ENCODE measurements at regions not wholly inside any gene's neighbourhood (a gene's known extent, or its start where the extent isn't known, plus 50 kb on each side); places are given as distances from the start of the nearest gene placed in this dataset.

DNA sequence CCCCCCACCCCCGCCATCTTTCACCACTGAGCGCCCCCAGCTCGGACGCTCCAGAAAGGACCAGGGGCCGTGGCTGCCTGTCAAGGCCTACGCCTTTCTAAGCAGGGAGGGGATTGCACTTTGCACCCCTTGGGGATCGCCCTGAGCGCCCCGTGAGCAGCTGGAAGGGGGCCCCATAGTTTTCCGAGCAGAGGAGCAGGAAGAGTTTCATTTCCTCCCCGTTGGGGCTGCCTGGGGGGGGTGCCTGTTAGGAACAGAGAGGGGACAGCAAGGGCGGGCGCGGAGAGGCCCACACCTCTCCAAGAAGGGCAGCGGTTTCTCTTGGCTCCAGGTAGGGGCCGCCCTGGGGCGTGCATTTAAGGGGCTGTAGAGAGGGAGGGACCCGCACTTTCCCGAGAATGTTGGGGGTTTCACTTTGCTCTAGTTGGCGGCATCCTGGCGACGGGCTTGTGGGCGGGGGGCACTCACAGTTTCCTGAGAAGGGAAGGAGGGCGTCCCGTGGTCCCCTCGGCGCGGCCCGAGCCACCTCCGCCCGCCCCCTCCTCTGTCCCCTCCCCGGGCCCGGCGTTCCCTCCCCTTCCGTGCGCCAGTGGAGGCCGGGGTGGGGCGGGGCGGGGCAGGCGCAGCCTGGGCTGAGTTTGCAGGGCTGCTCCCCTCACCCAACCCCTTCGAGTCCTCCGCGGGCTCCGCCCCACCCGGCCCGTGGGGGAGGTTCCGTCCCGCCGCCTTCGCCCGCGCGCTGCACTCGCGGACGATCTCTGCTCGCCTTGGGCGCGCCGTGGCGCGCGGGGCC is 82.3 kb upstream of the CD99 start:
- peak; percentile 27 for DNase-seq (ENCODE audit: low read depth)

DNA sequence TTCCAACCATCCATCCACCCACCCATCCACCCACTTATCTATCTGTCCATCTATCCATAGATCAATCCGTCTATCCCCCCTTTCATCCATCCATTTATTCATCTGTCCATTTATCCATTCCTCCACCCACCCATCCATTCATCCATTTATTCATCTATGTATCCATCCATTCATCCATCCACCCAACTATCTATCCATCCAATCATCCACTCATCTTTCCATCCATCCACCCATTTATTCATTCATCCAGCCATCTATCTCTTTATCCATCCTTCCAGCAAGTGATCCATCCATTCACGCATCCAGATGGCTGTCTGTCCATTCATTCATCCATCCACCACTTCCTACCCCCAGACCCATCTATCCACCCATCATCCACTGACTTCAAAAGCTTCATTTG is 84.0 kb upstream of the CD99 start:
- no peak for DNase-seq (ENCODE audit: low read depth)

- no peak for DNase-seq (ENCODE audit: low read depth)
These were observed 90.5 kb upstream of the CD99 start for GRCh38 chrX:2600564-2600963.

- DNase-seq (ENCODE audit: low read depth) = no peak
These were observed 94.4 kb upstream of the CD99 start for GRCh38 chrX:2596555-2597255.

- no peak for DNase-seq (ENCODE audit: low read depth)
These were observed 95.0 kb upstream of the CD99 start for GRCh38 chrX:2596045-2596444.

GRCh38 chrX:2595258-2595657 is 94.5 kb upstream of the DHRSX start:
- no peak for DNase-seq (ENCODE audit: low read depth)

DNA sequence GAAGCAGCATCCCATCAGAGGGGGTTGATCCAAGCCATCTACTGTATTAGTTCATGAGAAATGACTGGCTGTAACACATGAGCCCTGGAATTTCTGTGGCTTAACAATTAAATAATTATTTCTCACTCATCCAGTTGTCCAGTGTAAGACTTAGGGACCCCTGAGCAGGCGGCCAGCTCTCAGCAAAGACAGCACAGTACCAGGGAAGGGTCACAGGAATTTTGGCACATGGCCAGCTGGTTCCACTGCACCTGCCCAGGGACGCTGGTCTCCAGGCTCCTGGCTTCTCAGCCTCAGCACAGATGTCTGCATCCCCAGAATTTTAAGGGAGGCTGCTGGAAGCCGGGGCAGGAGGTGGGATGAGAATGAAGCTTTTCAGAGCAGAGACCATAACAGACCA is 93.7 kb upstream of the DHRSX start:
- DNase-seq (ENCODE audit: low read depth) = no peak

GRCh38 chrX:2592279-2592678 is 91.5 kb upstream of the DHRSX start:
- DNase-seq (ENCODE audit: low read depth) = no peak

DNA sequence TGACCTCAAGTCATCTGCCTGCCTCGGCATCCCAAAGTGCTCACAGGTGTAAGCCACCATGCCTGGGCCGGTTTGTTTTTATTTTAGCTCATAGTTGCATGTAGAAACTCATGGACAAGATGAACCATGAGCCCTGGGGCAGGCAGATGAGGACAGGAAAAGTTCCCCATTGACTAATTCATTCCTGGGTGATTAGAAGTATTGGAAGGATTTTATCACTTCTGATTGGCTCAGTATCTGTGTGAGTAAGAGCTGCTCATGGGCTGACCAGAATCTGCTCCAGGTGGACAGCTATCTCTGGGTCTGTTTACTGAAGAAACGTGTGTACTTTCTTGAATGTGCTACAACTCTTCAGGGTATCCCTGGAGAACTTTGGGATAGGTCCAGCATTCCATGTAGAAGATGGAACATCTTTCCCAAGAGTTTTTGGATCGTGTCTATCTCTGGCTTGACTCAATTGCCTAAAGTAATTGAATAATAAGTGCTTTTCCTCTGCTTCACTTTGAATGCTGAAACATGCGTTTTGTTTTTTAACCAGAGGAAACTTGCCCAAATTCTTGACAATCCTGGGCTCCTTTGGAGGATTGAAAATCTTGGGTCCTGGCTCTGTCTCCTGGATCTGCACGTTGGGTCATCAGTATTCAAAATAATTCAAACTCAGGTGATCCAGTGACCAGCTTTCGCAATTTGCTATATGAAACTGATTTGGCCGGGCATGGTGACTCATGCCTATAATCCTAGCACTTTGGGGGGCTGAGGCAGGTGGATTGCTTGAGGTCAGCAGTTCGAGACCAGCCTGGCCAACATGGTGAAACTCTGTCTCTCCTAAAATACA is 88.6 kb upstream of the DHRSX start:
- no peak for DNase-seq (ENCODE audit: low read depth)

GRCh38 chrX:2588049-2588448 is 87.3 kb upstream of the DHRSX start:
- no peak for DNase-seq (ENCODE audit: low read depth)

- no peak for DNase-seq (ENCODE audit: low read depth)
These were observed 86.4 kb upstream of the DHRSX start for GRCh38 chrX:2587146-2587545.

GRCh38 chrX:2585158-2585470 is 84.3 kb upstream of the DHRSX start:
- DNase-seq (ENCODE audit: low read depth) = no peak

DNA sequence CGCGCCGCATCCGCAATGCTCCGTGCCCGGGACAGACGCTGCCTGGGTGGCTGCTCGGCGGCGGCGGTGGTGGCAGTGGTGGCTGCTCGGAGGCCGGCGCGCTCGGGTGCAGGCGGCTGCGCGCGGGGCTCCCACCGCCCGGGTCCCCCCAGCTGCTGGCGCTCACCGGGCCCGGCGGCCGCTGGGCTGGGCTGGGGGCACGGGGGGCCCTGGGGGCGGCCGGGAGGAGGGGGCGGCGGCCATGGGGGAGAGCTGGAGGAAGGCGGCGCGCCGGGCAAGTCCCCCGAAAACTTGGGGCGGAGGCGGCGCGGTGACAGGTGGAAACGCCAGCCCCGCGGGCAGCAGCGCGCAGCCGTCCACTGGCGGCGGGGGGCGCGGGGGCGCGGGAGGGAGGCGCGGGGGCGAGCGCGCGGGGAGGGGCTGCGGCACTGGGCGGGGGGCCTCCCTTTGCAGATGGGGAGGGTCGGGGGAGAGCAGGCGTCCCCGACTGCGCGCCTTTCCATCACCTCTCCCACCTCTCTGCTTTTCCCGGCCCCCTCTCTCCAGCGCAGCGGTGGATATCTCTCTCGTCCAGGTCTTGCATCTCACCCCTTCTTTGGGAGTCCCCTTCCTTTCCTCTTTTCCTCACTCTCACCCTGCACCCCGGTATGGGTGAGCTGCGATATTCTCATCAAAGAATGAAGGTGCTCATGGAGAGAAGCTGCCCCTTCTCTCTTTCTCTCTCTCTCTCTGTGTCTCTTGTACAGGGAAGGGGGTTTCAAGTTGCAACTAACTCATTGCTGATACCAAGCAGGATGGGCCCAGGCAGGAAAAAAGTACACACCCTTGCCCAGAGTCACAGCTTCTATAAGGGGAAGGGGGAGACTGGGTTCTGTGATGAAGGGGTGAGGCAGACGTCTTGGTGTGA is 83.7 kb upstream of the DHRSX start:
- DNase-seq (ENCODE audit: low read depth) = no peak

DNA sequence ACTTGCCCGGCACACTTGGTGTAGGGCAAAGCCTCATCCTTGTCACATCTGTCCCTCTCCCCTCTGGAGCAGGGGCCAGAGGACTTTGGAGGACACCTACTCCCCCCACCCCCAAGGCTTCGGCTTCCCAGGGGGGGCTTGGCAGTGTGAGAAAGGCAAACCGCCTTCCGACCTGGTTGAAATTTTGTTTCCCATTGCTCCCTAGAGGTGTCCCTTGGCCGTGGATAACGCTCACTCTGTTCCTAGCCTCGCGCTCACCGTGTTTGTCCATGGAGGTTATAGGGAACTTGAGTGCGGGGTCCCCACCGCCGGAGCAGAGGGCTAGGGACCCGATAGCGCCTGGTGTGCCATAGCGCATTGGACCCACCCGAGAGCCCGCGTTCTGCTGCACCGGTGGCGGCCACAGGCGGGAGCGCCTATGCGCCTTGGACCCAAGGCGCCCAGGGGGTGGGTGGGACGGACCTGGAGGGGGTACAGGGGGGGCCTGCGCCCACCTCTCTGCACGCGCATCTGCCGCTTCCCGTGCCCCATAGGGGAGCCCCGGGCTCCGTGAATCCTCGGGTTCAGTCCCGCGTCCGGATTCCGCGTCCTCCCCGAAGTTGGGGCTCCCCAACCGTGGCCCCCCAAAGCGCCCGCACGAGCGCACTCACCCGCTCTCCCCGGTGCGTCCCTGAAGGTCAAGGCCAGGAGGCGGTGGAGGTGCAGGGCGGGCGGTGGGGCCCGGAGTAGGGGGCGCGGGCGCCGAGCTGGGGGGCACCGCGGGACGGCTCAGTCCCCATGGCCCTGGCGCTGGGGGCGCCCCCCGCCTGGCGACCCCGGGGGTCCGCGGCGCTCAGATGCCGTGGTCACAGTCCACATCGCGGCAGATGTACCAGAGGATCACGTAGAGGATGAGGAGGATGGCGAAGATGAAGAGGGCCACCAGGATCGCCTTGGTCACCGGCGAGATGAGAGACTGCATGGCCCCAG is 82.7 kb upstream of the DHRSX start:
- no peak for DNase-seq (ENCODE audit: low read depth)

DNA sequence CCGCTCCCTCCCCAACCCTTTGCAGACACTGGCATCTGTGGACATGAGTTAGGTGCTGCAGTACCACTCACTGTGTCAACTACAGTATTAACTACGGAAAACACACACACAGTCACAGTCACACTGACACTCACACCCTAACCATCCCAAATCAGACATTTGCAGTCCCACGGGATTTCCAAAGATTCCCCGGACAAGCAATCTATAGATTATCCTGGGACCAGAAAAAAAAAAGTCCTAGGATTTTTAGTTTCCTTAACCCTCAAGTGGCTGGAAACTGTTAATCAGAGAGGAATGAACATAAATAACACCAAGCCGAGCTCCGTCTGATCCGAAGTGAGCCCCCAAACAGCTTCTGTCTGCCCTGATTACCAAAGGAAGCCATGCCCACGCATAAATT is 81.9 kb upstream of the DHRSX start:
- DNase-seq (ENCODE audit: low read depth) = no peak

- no peak for DNase-seq (ENCODE audit: low read depth)
These were observed 80.5 kb upstream of the DHRSX start for GRCh38 chrX:2581296-2581695.

DNA sequence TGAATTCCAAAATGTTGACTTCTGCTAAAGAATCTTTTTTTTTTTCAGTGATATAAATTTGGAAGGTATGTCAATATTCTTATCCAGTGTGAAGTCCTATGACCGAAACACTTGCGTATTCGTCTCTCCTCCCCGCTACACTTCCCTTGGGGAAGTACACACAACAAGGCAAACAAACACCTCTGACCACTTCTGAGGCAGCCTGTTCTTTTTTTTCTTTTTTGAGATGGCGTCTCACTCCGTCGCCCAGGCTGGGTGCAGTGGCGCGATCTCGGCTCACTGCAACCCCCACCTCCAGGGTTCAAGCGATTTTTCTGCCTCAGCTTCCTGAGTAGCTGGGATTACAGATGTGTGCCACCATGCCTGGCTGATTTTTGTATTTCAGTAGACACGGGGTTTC is 78.1 kb upstream of the DHRSX start:
- no peak for DNase-seq (ENCODE audit: low read depth)

DNA sequence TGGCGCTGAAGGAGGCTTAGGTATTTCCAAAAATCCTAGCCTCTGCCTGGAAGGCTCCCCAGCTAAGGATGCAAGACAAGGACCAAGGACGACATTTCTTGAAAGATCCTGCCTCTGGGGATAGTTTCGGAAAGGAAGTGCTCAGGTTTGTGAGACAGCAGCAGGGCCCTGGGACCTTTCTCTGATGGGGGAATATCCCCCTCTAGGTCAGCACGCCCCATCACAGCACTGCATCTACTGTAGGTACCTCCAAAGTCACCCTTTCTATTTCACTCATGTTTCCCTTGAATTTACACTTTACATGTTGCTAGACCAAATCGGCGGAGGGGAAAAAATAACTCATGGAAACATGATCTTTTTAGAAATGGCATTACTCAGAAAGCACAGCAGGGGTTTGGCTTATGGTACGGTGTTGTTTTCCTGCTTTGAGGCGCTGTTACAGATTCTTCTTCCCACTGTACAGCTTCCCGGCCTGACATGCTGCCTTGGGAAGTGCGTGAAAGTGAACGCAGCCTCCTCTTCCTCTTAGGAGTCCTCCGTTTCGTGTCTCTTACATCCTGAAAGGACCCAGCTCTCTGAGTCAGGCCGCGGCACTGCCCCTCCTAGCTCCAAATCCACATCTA is 77.2 kb upstream of the DHRSX start:
- peak; percentile 30 for DNase-seq (ENCODE audit: low read depth)

GRCh38 chrX:2576793-2577192 is 76.0 kb upstream of the DHRSX start:
- DNase-seq (ENCODE audit: low read depth) = no peak

DNA sequence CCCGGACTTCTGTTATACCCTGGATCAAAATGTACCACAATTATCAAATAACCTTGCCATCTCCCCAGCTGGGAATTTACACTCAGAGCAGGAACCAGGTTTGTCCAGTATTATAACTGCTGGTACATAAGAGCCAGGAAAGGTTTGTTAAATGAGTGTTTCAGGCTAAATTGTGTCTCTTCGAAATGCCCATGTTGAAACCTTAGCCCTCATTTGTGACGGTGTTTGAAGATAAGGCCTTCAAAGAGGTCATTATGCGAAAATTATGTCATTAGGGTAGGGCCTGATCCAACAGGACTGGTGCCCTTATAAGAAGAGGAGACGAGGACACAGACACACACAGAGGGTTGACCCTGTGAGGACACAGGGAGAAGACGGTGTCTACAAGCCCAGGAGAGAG is 73.5 kb upstream of the DHRSX start:
- DNase-seq (ENCODE audit: low read depth) = no peak

All from non-pigmented ciliary epithelial cell (primary cell).